ENCODE measurements at regions not wholly inside any gene's neighbourhood (a gene's known extent, or its start where the extent isn't known, plus 50 kb on each side); places are given as distances from the start of the nearest gene placed in this dataset.

GRCh38 chr14:55500708-55501107, 60.3 kb upstream of the TBPL2 start:
- no peaks in the 10 kb centered on the region for H3K9me3 ChIP-seq (replicated peaks; ENCODE audit: control insufficient read depth, insufficient read depth, low read length)

More at GRCh38 chr14:55500708-55501107, 60.3 kb upstream of the TBPL2 start:
- H3K27ac ChIP-seq (ENCODE audit: control insufficient read depth, insufficient read depth), result no peak overlapping the region
- no peak overlapping the region for H3K4me2 ChIP-seq (ENCODE audit: control insufficient read depth, insufficient read depth)
- ChIA-PET SMC1A (ENCODE audit: uncharacterized antibody, unreplicated experiment) (no interaction called here), POLR2A (no interaction called here), RAD21 (ENCODE audit: unreplicated experiment) (no interaction called here), CTCF (interaction anchor here (0.5 kb wide), 1 partner anchor 18 kb away, joined by 3 read pairs; no protein-coding TSS in a partner anchor)
- no peaks in the 10 kb centered on the region for H3K4me1 ChIP-seq (ENCODE audit: control insufficient read depth, insufficient read depth, low read length)
- H2AFZ ChIP-seq (ENCODE audit: control insufficient read depth, low read depth, low read length), result no peak overlapping the region
- in situ Hi-C loops (cut with MboI), result no loop called here
- no peak overlapping the region for H3K4me3 ChIP-seq
- no peaks in the 10 kb centered on the region for H4K20me1 ChIP-seq (ENCODE audit: control insufficient read depth, insufficient read depth)
- ATAC-seq (no peak), FAIRE-seq (no peak), DNase-seq (ENCODE audit: low read depth, low spot score) (no peak)
- intact Hi-C loops (cut with micrococcal nuclease; ENCODE audit: unreplicated experiment), result no loop called here
- H3K27me3 ChIP-seq (replicated peaks in 1 of 2; ENCODE audit: control insufficient read depth in 2 of 2, insufficient read depth in 2 of 2, low read length in 1 of 2), result no peaks in the 10 kb centered on the region
- no TSS peak for BruUV-seq (replicated peaks)
- WGBS (ENCODE audit: insufficient coverage, insufficient replicate concordance, low lambda C conversion rate, missing lambda C conversion rate), result 44% methylated on average over 3 of the region's 3 CpGs
- no peaks in the 10 kb centered on the region for H3K79me2 ChIP-seq (ENCODE audit: control insufficient read depth, insufficient read depth, low read length)
- H3K9ac ChIP-seq (ENCODE audit: control insufficient read depth, insufficient read depth, low read length), result no peak overlapping the region
- no peaks in the 10 kb centered on the region for H3K36me3 ChIP-seq (ENCODE audit: control insufficient read depth in 2 of 2, insufficient read depth in 2 of 2, low read length in 1 of 2)
- TF ChIP-seq NFYA (IDR thresholded peaks at IDR 0.05; ENCODE audit: borderline replicate concordance, low read depth, low read length) (no peak), ZNF384 (IDR thresholded peaks at IDR 0.05; ENCODE audit: borderline replicate concordance, low read depth, low read length) (no peak), RAD51 (IDR thresholded peaks at IDR 0.05) (no peak), WRNIP1 (IDR thresholded peaks at IDR 0.05; ENCODE audit: borderline replicate concordance, low read depth, low read length) (no peak), HDAC6 (IDR thresholded peaks at IDR 0.05; ENCODE audit: unreplicated experiment) (no peak), EED (IDR thresholded peaks at IDR 0.05; ENCODE audit: low read depth) (no peak), SMC3 (IDR thresholded peaks at IDR 0.05; ENCODE audit: borderline replicate concordance, low read length) (no peak), TARDBP (IDR thresholded peaks at IDR 0.05; ENCODE audit: borderline replicate concordance) (no peak), NFXL1 (IDR thresholded peaks at IDR 0.05; ENCODE audit: borderline replicate concordance) (no peak), CUX1 (IDR thresholded peaks at IDR 0.05; ENCODE audit: insufficient replicate concordance, low read depth, low read length) (no peak), STAT1 (conservative IDR thresholded peaks at IDR 0.05) (no peak), POLR2AphosphoS5 (IDR thresholded peaks at IDR 0.05; ENCODE audit: low read length) (no peak), EP300 (IDR thresholded peaks at IDR 0.05; ENCODE audit: borderline replicate concordance in 1 of 2, control insufficient read depth in 1 of 2, low read depth in 2 of 2, low read length in 2 of 2) (no peak), FOXK2 (IDR thresholded peaks at IDR 0.05) (no peak), BCL3 (IDR thresholded peaks at IDR 0.05; ENCODE audit: borderline replicate concordance, insufficient read depth, low read depth, low read length, poor library complexity, severe bottlenecking) (no peak)
- TF ChIP-seq, protein P1, sequence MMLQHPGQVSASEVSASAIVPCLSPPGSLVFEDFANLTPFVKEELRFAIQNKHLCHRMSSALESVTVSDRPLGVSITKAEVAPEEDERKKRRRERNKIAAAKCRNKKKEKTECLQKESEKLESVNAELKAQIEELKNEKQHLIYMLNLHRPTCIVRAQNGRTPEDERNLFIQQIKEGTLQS (IDR thresholded peaks at IDR 0.05; ENCODE audit: borderline replicate concordance, extremely low read depth, low read depth, low read length), result no peak
